MM.1S (cell line): ENCODE measurements at regions not wholly inside any gene's neighbourhood (a gene's known extent, or its start where the extent isn't known, plus 50 kb on each side); places are given as distances from the start of the nearest gene placed in this dataset.

Experiments used
- EZH2 ChIP-seq: fragments of 300-600 bp; sonication (generic); optimal IDR thresholded peaks from 2 replicates; pipeline ENCODE3; 2017; ENCODE audit warnings: low read depth, mild to moderate bottlenecking, antibody characterized with exemption, low read length, mixed read lengths
- TF ChIP-seq, protein P1 (sequence below): fragments of 300-600 bp; sonication (generic); IDR thresholded peaks from 2 replicates; pipeline ENCODE4 v1.5.1; 2016; ENCODE audit warnings: antibody characterized with exemption, low read length, mixed read lengths

DNA sequence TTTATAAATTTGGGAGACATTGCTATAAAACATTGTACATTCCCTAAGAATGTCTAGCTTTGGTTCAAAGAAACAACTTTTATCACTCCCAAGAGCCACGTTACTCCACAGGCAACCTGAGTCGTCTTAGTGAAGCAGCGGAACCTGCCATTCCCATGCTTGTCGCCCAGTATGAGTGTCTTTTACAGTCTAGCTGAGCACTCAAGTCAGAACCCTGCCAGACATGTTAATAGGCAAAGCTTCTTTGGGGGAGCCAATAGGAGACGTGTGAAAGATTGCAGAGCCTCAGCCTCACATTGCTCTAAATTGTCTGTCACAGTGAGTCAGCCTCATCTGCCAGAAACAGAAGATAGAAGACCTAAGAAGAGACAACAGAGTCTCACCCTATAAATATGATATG is 541.6 kb upstream of the FLRT2 start:
- TF ChIP-seq, protein P1, sequence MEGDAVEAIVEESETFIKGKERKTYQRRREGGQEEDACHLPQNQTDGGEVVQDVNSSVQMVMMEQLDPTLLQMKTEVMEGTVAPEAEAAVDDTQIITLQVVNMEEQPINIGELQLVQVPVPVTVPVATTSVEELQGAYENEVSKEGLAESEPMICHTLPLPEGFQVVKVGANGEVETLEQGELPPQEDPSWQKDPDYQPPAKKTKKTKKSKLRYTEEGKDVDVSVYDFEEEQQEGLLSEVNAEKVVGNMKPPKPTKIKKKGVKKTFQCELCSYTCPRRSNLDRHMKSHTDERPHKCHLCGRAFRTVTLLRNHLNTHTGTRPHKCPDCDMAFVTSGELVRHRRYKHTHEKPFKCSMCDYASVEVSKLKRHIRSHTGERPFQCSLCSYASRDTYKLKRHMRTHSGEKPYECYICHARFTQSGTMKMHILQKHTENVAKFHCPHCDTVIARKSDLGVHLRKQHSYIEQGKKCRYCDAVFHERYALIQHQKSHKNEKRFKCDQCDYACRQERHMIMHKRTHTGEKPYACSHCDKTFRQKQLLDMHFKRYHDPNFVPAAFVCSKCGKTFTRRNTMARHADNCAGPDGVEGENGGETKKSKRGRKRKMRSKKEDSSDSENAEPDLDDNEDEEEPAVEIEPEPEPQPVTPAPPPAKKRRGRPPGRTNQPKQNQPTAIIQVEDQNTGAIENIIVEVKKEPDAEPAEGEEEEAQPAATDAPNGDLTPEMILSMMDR, result no peak
- TF ChIP-seq EZH2, result no peak
